CD4-positive, alpha-beta T cell treated with Interferon gamma for 1 hour (primary cell): ENCODE measurements at regions not wholly inside any gene's neighbourhood (a gene's known extent, or its start where the extent isn't known, plus 50 kb on each side); places are given as distances from the start of the nearest gene placed in this dataset.

Experiments
- DNase-seq: peaks from one replicate; pipeline ENCODE4 v3.0.0-alpha.2; 2020

GRCh38 chr3:106729481-106729880 lies 647.8 kb upstream of the CCDC54 start:
- DNase-seq, result no peak

- no peak for DNase-seq
Observed at GRCh38 chr3:106731230-106731629, 646.0 kb upstream of the CCDC54 start.

- DNase-seq, result no peak
Observed at GRCh38 chr3:106734712-106735111, 642.5 kb upstream of the CCDC54 start.

- no peak for DNase-seq
Observed at GRCh38 chr3:106737265-106737664, 640.0 kb upstream of the CCDC54 start.

- DNase-seq, result no peak
Observed at GRCh38 chr3:106740116-106740515, 637.1 kb upstream of the CCDC54 start.

- DNase-seq, result no peak
Observed at GRCh38 chr3:106745344-106746168, 631.7 kb upstream of the CCDC54 start.

GRCh38 chr3:106746286-106746685 lies 631.0 kb upstream of the CCDC54 start:
- DNase-seq, result no peak

- no peak for DNase-seq
Observed at GRCh38 chr3:106748472-106749262, 628.6 kb upstream of the CCDC54 start.

- DNase-seq, result no peak
Observed at GRCh38 chr3:106750092-106750491, 627.1 kb upstream of the CCDC54 start.

- no peak for DNase-seq
Observed at GRCh38 chr3:106755336-106755735, 621.9 kb upstream of the CCDC54 start.

GRCh38 chr3:106756901-106757300 lies 620.3 kb upstream of the CCDC54 start:
- no peak for DNase-seq

GRCh38 chr3:106758459-106758858 lies 618.8 kb upstream of the CCDC54 start:
- DNase-seq, result no peak

GRCh38 chr3:106759731-106760130 lies 617.5 kb upstream of the CCDC54 start:
- DNase-seq, result no peak

- DNase-seq, result no peak
Observed at GRCh38 chr3:106765342-106765741, 611.9 kb upstream of the CCDC54 start.

GRCh38 chr3:106768941-106769480 lies 608.2 kb upstream of the CCDC54 start:
- no peak for DNase-seq

GRCh38 chr3:106773795-106774194 lies 603.4 kb upstream of the CCDC54 start:
- DNase-seq, result no peak

GRCh38 chr3:106783231-106783630 lies 594.0 kb upstream of the CCDC54 start:
- DNase-seq, result no peak

GRCh38 chr3:106789276-106789675 lies 588.0 kb upstream of the CCDC54 start:
- DNase-seq, result no peak

- DNase-seq, result no peak
Observed at GRCh38 chr3:106792716-106793115, 584.5 kb upstream of the CCDC54 start.

- DNase-seq, result no peak
Observed at GRCh38 chr3:106794442-106794841, 582.8 kb upstream of the CCDC54 start.

- DNase-seq, result no peak
Observed at GRCh38 chr3:106795553-106795952, 581.7 kb upstream of the CCDC54 start.

- no peak for DNase-seq
Observed at GRCh38 chr3:106797461-106797860, 579.8 kb upstream of the CCDC54 start.

GRCh38 chr3:106805625-106806024 lies 571.6 kb upstream of the CCDC54 start:
- no peak for DNase-seq

- DNase-seq, result no peak
Observed at GRCh38 chr3:106806964-106807363, 570.3 kb upstream of the CCDC54 start.
